Glomerular visceral epithelial cell (primary cell): ENCODE measurements at regions not wholly inside any gene's neighbourhood (a gene's known extent, or its start where the extent isn't known, plus 50 kb on each side); places are given as distances from the start of the nearest gene placed in this dataset.

Experiments
- DNase-seq: peaks from one replicate; pipeline ENCODE4 v3.0.0-alpha.2; 2016; ENCODE audit errors: extremely low spot score

DNA sequence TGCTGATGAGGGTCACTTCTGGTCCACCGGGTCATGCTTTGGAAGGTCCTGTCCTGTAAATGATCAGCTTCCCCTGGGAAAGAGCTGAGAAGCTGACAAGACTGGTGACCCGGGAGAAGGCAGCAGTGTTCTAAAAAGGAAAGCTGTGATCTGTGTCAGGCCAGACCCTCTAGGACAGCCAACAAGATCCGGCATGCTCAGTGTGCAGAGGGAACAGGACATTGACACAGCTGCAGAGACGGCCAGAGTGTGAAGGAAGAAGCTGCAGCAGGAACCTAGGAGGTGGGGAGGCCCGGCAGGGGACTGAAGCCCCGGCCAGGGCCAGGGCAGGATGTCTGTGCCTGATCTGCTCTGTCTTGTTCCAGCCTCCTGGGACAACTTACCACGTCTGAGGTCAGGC lies 372.7 kb upstream of the ID2 start:
- DNase-seq, result no peak

GRCh38 chr2:8310557-8311455 lies 371.1 kb upstream of the ID2 start:
- DNase-seq, result no peak

- DNase-seq, result no peak
Observed at GRCh38 chr2:8312221-8312620, 369.6 kb upstream of the ID2 start.

GRCh38 chr2:8312861-8313830 lies 368.7 kb upstream of the ID2 start:
- peak; percentile 60 for DNase-seq

GRCh38 chr2:8314063-8314462 lies 367.8 kb upstream of the ID2 start:
- no peak for DNase-seq

DNA sequence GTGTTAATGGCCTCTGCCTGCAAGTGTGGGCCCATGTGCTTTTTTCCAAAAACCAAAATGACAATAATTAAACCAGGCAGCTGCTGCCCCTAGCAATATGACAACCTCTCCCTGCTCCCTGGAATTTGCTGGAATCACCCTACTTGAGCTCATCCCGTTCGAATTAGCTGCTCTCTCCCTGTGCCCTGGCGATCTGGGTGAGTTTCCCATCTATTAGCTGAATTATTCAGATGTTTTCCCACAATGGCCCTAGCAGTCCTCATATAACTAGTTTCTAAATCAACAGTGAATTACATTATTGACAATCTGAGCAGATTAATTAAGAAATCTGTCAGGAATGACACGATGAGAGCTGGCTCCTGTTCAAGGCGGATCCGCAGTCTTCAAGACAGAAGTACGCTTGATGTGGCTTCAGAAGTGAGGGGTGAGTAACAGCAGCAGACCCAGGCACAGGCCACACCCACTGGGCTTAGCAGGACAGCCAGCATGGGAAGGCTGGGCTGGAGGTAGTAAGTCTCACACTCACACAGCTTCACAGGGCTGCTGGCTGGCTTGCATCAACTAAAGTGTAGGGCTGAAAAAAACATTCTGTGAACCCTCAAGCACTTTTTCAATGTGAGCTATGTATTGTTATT lies 366.2 kb upstream of the ID2 start:
- DNase-seq, result no peak

DNA sequence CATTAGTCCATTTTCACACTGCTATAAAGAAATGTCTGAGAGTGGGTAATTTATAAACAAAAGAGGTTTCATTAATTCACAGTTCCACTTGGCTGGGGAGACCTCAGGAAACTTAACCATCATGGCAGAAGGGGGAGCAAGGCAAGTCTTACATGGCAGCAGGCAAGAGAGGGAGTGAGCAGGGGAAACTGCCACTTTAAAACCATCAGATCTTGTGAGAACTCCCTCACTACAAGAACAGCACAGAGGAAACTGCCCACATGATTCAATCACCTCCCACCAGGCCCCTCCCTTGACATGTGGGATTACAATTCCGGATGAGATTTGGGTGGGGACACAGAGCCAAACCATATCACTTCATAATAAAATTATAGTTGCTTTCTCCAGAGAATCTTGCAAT lies 365.5 kb upstream of the ID2 start:
- no peak for DNase-seq

DNA sequence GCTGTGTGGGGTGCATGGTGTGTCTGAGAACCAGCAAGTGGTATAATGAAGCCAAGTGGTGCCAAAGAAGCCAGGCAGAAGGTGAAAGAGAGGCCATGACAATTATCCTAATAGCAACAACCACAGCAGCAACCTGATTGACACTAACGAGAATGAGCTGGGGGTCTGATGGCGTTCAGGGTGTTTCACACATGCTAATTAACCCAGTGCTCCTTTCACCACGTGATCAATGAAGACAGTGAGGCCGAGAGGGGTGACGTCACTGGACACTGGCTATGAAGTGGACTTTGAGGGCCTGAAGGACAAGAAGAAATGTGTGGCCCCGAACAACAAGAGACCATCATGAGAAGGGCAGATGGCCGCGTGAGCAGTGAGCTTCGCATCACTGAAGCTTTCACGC lies 364.4 kb upstream of the ID2 start:
- DNase-seq, result no peak

DNA sequence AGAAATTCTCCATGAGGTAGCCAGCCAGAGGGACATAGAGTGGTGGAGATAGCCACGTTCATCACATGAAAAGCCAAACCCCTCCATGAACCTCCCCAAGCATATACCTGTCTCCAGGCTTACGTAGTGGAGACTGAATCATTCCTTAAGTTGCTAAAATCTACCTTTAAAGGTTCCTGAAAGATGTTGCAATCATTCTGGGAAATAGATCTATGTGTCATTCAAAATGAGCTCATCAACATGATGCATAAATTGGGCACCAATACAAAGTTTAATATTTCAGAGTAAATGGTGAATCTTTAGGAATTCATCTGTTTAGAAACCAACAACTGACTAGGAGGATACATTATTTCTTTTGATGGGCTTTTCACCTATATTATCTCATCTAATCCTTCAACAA lies 362.6 kb upstream of the ID2 start:
- DNase-seq, result no peak

DNA sequence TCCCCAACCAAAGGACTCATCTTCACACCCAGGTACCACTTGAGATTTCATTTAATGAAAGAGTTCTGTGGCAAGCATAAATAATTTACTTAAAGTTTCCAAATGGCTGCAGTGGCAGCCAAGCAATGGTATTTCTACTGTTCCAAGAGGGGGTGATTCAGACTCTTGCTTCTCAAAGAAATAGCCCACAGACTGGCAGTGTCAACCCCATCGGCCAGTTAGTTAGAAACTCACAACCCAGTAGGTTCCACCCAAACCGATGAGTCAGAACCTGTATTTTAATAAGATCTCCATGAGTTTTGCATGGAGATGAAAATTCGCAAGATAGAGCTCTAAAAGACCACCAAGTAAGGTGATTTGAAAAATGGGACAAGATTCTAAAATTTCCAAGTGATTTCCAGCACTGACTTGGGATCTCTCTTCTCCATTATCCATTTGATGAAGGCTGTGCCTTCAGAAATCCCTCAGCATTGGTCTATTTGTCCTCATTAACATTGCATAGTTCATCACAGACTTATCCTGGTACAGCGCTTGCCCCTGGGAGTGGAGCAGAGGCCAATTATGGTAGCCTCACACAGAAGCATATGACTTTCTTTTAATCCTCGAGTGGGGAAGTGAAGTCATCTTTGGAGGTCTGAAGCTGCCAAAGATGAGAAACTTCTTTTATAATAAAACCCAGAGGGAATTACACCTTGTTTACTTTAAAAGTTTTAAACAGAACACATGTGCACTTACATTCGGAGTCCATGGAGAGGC lies 361.4 kb upstream of the ID2 start:
- DNase-seq, result no peak

DNA sequence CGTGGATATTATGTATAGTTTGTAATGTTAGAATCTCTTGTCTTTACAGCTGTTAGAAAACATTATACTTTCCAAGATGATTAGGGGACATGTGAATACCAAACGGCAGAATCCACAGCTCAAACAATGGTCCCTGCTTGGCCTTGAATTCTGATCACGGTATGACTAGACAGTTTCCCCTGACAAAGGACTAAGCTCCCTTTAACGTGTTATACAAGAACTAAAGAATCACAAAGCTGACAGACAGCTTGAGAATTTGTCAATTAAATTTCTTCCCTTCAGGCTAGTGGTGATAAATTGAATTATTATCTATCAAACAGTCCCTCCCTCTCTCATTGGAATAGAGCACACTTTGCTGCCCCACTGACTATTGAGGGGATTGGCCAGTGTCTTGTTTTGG lies 359.2 kb upstream of the ID2 start:
- no peak for DNase-seq

DNA sequence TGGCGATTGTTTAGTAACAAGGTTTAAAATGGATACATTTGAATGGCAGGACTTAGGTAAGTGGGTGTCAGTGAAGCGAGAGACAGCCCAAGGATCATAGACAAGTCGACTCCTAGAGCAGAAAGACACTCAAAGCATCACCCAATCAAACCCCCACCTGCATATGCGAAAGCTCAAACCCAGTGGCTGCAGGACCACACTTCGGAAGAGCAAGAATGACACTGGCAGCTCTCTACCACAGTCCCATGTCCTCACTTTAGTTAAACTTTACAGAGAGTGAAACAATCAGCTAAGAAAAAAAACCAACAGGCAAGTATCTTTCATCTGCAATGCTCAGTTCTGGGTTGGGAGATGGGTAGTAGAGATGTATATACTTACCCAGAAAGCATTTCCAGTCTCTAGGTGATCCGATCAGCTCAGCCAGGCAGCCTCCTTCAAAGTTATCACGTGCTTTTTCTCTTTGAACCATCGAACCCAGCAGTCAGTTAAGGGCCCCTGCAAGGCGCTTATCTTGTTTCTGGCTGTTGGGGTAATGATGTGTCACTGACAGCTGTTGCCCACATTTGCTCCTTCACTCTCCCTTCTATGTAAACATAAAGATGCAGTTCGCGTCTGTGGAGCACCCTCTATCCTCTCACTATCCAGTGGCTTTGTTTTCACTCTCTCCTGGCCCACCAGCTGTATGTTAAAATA lies 357.5 kb upstream of the ID2 start:
- no peak for DNase-seq

DNA sequence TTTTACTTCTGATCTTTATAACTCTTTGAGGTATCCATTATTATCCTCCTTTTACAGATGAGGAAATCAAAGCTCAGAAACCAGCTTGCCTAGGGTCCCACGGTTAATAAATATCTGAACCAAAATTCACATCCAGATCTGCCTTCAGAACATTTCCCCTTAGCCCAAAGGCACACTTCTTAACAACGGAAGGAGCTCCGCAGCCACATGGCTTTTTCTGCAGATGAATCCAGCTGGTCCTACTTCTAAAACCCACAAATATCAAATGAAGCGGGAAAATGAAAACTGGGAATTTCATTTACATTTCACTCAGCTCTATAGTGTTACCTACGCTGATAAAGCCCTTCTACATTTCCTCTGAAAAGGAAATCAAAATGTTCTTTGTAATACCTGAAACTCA lies 357.0 kb upstream of the ID2 start:
- no peak for DNase-seq

GRCh38 chr2:8327371-8328100 lies 354.3 kb upstream of the ID2 start:
- DNase-seq, result no peak

DNA sequence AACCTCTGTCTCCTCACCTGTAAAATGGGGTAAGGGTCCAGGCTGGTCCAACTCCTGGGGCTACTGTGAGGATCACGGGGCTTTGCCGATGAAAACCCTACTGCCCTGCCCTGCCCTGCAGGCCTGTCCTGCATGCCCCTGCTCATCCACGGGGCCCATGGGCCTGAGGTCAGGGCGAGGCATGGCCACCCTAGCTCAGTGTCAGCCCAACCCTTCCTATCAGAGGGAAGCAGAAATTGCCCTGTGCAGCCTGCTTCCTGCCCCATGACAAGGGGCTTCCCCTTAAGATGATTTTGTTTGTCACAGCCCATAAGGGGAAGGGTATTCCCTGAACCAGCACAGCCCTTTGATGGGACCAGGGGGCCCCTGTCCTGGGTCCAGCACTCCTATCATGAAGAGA lies 353.6 kb upstream of the ID2 start:
- no peak for DNase-seq

GRCh38 chr2:8329660-8330622 lies 351.9 kb upstream of the ID2 start:
- DNase-seq, result no peak

DNA sequence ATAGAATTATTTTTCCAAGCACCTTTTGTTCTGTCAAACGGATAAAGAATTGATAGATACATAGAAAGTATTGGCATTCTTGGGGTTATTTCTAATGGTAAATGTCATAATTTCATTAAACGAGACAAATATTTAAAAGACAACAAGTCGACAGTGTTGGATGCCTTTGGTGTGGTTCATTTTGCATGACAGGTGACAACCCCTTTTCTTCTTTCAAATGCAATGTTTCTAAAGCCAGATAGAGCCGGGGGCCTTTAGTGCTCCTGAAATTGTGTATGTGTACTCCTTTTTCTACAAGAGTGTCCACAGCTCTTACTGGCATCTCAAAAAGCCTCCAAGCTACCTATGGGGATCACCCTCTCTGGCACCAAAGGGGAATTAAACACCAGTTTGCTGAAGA lies 350.8 kb upstream of the ID2 start:
- no peak for DNase-seq

GRCh38 chr2:8332646-8333045 lies 349.2 kb upstream of the ID2 start:
- DNase-seq, result no peak

- no peak for DNase-seq
Observed at GRCh38 chr2:8333177-8333831, 348.6 kb upstream of the ID2 start.
